Chondrocyte (in vitro differentiated cells): ENCODE measurements at regions not wholly inside any gene's neighbourhood (a gene's known extent, or its start where the extent isn't known, plus 50 kb on each side); places are given as distances from the start of the nearest gene placed in this dataset.

Experiments used
- DNase-seq: peaks from one replicate; pipeline ENCODE4 v3.0.0; 2021; ENCODE audit warnings: mixed read lengths, low spot score
- H3K27ac Mint-ChIP-seq: one replicate; pipeline ENCODE4 v1.8.0; 2021; ENCODE audit warnings: mild to moderate bottlenecking, moderate library complexity, mixed read lengths; ENCODE audit not compliant: unreplicated experiment
- H3K27me3 Mint-ChIP-seq: 2 replicates; pipeline ENCODE4 v1.8.0; 2021; ENCODE audit warnings: low read depth, mixed read lengths
- H3K36me3 Mint-ChIP-seq: 2 replicates; pipeline ENCODE4 v1.8.0; 2021; ENCODE audit warnings: low read depth, mixed read lengths
- H3K4me1 Mint-ChIP-seq: 2 replicates; pipeline ENCODE4 v1.8.0; 2021; ENCODE audit warnings: low read depth, mild to moderate bottlenecking, mixed read lengths
- H3K4me3 Mint-ChIP-seq: one replicate; pipeline ENCODE4 v1.8.0; 2021; ENCODE audit warnings: mild to moderate bottlenecking, moderate library complexity, mixed read lengths; ENCODE audit not compliant: unreplicated experiment
- H3K9me3 Mint-ChIP-seq: 2 replicates; pipeline ENCODE4 v1.8.0; 2021; ENCODE audit warnings: low read depth, mixed read lengths
- TF ChIP-seq, protein P1 (sequence below): fragments of 200-600 bp; sonication (generic); IDR thresholded peaks from 2 replicates; pipeline ENCODE4 v1.5.0; 2021; ENCODE audit warnings: antibody characterized with exemption, mild to moderate bottlenecking, moderate library complexity

DNA sequence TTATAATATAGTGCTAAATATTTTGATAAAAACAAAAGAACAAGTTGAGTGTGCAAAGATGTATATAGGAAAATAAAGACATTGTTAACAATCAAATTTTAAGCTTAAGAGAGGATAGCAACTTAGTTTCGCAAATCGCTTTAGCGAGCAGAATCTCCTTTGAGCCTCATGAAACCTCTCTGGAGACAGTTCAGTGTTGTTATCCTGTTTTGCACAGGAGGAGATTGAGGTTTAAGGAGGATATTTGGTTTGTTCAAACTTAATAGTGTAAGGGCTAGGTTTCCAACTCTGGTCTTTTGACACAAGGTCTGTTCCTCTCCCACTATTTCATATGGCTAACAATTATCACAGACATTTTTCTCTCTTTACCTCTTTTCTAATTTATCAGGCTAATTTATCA, 1848.5 kb upstream of the TENM3 start:
- no peak overlapping the region for H3K27ac Mint-ChIP-seq
- no peak for DNase-seq
- H3K4me3 Mint-ChIP-seq = no peak overlapping the region
- TF ChIP-seq, protein P1, sequence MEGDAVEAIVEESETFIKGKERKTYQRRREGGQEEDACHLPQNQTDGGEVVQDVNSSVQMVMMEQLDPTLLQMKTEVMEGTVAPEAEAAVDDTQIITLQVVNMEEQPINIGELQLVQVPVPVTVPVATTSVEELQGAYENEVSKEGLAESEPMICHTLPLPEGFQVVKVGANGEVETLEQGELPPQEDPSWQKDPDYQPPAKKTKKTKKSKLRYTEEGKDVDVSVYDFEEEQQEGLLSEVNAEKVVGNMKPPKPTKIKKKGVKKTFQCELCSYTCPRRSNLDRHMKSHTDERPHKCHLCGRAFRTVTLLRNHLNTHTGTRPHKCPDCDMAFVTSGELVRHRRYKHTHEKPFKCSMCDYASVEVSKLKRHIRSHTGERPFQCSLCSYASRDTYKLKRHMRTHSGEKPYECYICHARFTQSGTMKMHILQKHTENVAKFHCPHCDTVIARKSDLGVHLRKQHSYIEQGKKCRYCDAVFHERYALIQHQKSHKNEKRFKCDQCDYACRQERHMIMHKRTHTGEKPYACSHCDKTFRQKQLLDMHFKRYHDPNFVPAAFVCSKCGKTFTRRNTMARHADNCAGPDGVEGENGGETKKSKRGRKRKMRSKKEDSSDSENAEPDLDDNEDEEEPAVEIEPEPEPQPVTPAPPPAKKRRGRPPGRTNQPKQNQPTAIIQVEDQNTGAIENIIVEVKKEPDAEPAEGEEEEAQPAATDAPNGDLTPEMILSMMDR = no peak
- H3K4me1 Mint-ChIP-seq = no peaks in the 10 kb centered on the region
- no peaks in the 10 kb centered on the region for H3K27me3 Mint-ChIP-seq
- H3K36me3 Mint-ChIP-seq = no peaks in the 10 kb centered on the region
- H3K9me3 Mint-ChIP-seq = peaks cover 6% of the 10 kb centered on the region

- Mint-ChIP-seq H3K27me3 (peaks cover 2% of the 10 kb centered on the region), H3K27ac (no peak overlapping the region), H3K4me1 (no peaks in the 10 kb centered on the region), H3K9me3 (no peaks in the 10 kb centered on the region), H3K4me3 (no peak overlapping the region), H3K36me3 (no peaks in the 10 kb centered on the region)
- no peak for DNase-seq
- TF ChIP-seq, protein P1 = no peak
These were observed 1844.6 kb upstream of the TENM3 start for GRCh38 chr4:180398564-180398963.

DNA sequence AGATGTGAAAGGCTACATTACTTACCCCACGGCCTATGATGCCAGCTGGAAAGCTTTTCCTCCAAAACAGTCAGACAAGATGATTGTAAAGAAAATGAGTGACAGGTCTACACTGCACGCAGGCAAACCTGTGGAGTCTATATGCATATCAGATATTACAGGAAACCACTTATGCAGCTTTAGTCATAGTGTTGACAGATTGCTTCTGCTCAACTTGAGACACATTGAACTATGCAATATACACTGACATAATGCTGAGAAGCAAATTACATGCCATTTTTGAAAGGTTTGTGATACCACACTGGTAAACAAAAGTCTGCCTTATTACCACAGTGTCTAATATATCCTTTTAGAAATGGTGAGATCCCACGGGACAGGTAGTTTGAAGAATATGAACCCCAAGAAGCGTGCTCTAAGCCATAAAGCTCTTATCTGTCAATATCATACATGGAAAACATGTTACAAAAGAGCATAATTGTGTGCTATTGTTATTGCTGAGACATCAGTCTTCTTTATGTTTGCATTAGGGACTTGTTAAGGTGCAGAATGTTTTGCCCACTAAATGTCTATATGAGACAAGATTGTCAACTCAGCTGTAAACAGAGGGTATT, 1835.8 kb upstream of the TENM3 start:
- no peaks in the 10 kb centered on the region for H3K36me3 Mint-ChIP-seq
- no peaks in the 10 kb centered on the region for H3K4me1 Mint-ChIP-seq
- TF ChIP-seq, protein P1 = no peak
- peaks cover 3% of the 10 kb centered on the region for H3K27me3 Mint-ChIP-seq
- no peak overlapping the region for H3K27ac Mint-ChIP-seq
- no peak overlapping the region for H3K4me3 Mint-ChIP-seq
- H3K9me3 Mint-ChIP-seq = no peaks in the 10 kb centered on the region
- DNase-seq = no peak

DNA sequence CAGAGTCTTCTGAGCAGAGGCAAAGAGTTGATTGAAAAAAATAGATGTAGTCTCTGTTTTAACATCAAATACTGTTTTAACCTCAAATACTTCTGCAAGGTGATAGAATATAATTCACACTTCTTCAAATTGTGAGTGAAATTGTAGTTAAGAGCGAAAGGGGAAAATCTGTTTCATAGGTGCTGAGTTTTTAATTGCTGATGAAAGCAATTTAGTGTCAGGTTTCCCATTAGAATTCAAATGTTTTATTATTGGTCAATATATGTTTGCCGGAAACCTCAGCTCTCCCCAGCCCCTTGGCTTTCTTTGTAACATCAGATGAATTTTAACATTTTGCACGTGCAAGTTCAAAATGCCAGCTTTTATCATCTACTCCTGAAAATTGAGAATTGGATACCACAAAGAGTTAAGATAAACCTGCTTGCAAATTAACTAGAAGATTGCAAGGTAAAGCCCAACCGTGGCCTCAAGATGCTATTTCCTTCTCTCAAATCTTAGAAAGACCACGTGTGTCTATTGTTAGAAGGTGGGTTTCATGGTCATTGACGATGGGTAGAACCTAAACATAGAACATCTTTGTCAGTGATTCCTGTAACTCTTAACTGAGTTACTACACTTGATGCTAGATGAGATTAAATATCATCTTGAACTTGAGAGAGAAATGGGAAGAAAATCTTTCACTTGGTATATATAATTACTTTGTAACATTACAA, 1824.2 kb upstream of the TENM3 start:
- Mint-ChIP-seq H3K27me3 (peaks cover 17% of the 10 kb centered on the region), H3K27ac (no peak overlapping the region), H3K9me3 (no peaks in the 10 kb centered on the region), H3K4me1 (peaks cover under 1% of the 10 kb centered on the region), H3K4me3 (no peak overlapping the region), H3K36me3 (no peaks in the 10 kb centered on the region)
- TF ChIP-seq, protein P1 = no peak
- no peak for DNase-seq

DNA sequence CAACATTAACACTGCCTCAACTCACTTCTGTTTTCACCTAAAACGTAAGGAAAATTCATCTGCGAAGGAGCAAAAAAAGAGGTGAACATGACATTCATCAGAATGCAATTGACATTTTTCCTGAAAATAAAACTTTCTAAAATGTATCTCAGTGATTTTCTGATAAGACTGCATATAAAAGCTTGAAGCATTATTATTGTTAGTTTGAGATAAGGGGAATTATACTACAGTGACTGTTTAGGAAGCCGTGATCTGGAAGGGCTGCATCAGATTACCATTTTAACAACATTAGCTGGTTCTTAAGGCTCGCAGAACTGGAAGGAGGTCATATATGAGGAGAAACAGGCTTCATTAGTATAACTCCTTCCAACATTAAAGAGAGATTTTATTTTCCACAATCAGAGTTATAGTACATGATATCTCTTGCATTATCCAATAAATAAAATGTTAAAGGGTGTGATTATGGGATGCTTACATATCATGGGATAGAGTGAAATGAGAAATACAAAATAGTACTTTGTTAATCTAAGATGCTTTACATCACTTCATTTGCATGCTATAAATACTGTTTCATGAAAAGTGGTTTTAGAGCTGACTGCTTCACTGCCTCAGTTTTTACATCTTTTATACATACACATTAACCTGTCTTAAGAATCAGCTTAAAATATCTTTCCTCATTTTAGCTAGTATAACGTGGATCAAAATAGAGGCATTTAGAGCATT, 1820.1 kb upstream of the TENM3 start:
- no peak overlapping the region for H3K27ac Mint-ChIP-seq
- H3K4me3 Mint-ChIP-seq = no peak overlapping the region
- H3K4me1 Mint-ChIP-seq = peaks cover 3% of the 10 kb centered on the region
- no peaks in the 10 kb centered on the region for H3K36me3 Mint-ChIP-seq
- TF ChIP-seq, protein P1 = no peak
- H3K27me3 Mint-ChIP-seq = peaks cover 4% of the 10 kb centered on the region
- no peaks in the 10 kb centered on the region for H3K9me3 Mint-ChIP-seq
- DNase-seq = no peak
